Hematopoietic multipotent progenitor cell treated with erythropoietin and hydrocortisone succinate and interleukin-3 and kit ligand, for 15 days (in vitro differentiated cells): ENCODE measurements at regions not wholly inside any gene's neighbourhood (a gene's known extent, or its start where the extent isn't known, plus 50 kb on each side); places are given as distances from the start of the nearest gene placed in this dataset.
"Not testable (repeated sequence)": the region's sequence is repeated elsewhere in the genome, so short reads cannot be mapped to it uniquely, and the experiment has no call there.

Experiments
- DNase-seq: peaks from one replicate; pipeline ENCODE4 v3.0.0-alpha.2; 2015; ENCODE audit warnings: low spot score

- DNase-seq = no peak
These were observed 127.5 kb downstream of the VPREB1 start for GRCh38 chr22:22372086-22372485.

GRCh38 chr22:22374163-22374562, 129.6 kb downstream of the VPREB1 start:
- DNase-seq = no peak

GRCh38 chr22:22374579-22374978, 130.0 kb downstream of the VPREB1 start:
- DNase-seq = no peak

GRCh38 chr22:22375576-22376351, 131.2 kb downstream of the VPREB1 start:
- no peak for DNase-seq

GRCh38 chr22:22376352-22376706, 131.7 kb downstream of the VPREB1 start:
- no peak for DNase-seq

GRCh38 chr22:22376884-22377283, 131.7 kb downstream of the ZNF280B start:
- DNase-seq = not testable (repeated sequence)

- DNase-seq = no peak
These were observed 131.2 kb downstream of the ZNF280B start for GRCh38 chr22:22377335-22377734.

- DNase-seq = no peak
These were observed 129.8 kb downstream of the ZNF280B start for GRCh38 chr22:22378446-22379415.

- DNase-seq = no peak
These were observed 128.2 kb downstream of the ZNF280B start for GRCh38 chr22:22380098-22381030.

GRCh38 chr22:22381292-22381691, 127.2 kb downstream of the ZNF280B start:
- DNase-seq = not testable (repeated sequence)

- no peak for DNase-seq
These were observed 124.3 kb downstream of the ZNF280B start for GRCh38 chr22:22384267-22384666.

- no peak for DNase-seq
These were observed 123.8 kb downstream of the ZNF280B start for GRCh38 chr22:22384668-22385244.

- DNase-seq = no peak
These were observed 121.7 kb downstream of the ZNF280B start for GRCh38 chr22:22386602-22387385.

- DNase-seq = no peak
These were observed 121.2 kb downstream of the ZNF280B start for GRCh38 chr22:22387386-22387736.

GRCh38 chr22:22388090-22388489, 120.5 kb downstream of the ZNF280B start:
- DNase-seq = no peak

- no peak for DNase-seq
These were observed 120.0 kb downstream of the ZNF280B start for GRCh38 chr22:22388494-22388893.

GRCh38 chr22:22389467-22389866, 119.1 kb downstream of the ZNF280B start:
- DNase-seq = no peak

- no peak for DNase-seq
These were observed 117.6 kb downstream of the ZNF280B start for GRCh38 chr22:22390989-22391388.

- DNase-seq = no peak
These were observed 117.0 kb downstream of the ZNF280B start for GRCh38 chr22:22391543-22391942.

- no peak for DNase-seq
These were observed 116.4 kb downstream of the ZNF280B start for GRCh38 chr22:22392131-22392530.

- DNase-seq = no peak
These were observed 114.0 kb downstream of the ZNF280B start for GRCh38 chr22:22394591-22394990.
